ENCODE measurements at regions not wholly inside any gene's neighbourhood (a gene's known extent, or its start where the extent isn't known, plus 50 kb on each side); places are given as distances from the start of the nearest gene placed in this dataset.
"Not testable (repeated sequence)": the region's sequence is repeated elsewhere in the genome, so short reads cannot be mapped to it uniquely, and the experiment has no call there.

- no peak for DNase-seq
These were observed 183.4 kb upstream of the RFC3 start for GRCh38 chr13:33634546-33634982.

- no peak for DNase-seq
These were observed 181.7 kb upstream of the RFC3 start for GRCh38 chr13:33636243-33636642.

GRCh38 chr13:33636955-33637670 is 180.8 kb upstream of the RFC3 start:
- DNase-seq: no peak

GRCh38 chr13:33637978-33638743 is 179.8 kb upstream of the RFC3 start:
- no peak for DNase-seq

- DNase-seq: no peak
These were observed 178.8 kb upstream of the RFC3 start for GRCh38 chr13:33639158-33639557.

- DNase-seq: no peak
These were observed 178.3 kb upstream of the RFC3 start for GRCh38 chr13:33639626-33640080.

GRCh38 chr13:33640832-33641231 is 177.1 kb upstream of the RFC3 start:
- no peak for DNase-seq

GRCh38 chr13:33642374-33643065 is 175.4 kb upstream of the RFC3 start:
- DNase-seq: no peak

- DNase-seq: no peak
These were observed 173.1 kb upstream of the RFC3 start for GRCh38 chr13:33644581-33645543.

- DNase-seq: no peak
These were observed 172.1 kb upstream of the RFC3 start for GRCh38 chr13:33645591-33646554.

- DNase-seq: no peak
These were observed 168.6 kb upstream of the RFC3 start for GRCh38 chr13:33649212-33649878.

GRCh38 chr13:33651766-33652165 is 166.2 kb upstream of the RFC3 start:
- no peak for DNase-seq

GRCh38 chr13:33657274-33657673 is 160.7 kb upstream of the RFC3 start:
- no peak for DNase-seq

GRCh38 chr13:33659466-33659865 is 158.5 kb upstream of the RFC3 start:
- DNase-seq: no peak

- no peak for DNase-seq
These were observed 158.1 kb upstream of the RFC3 start for GRCh38 chr13:33659894-33660293.

GRCh38 chr13:33662392-33662791 is 155.6 kb upstream of the RFC3 start:
- DNase-seq: no peak

- no peak for DNase-seq
These were observed 152.2 kb upstream of the RFC3 start for GRCh38 chr13:33665626-33666175.

- no peak for DNase-seq
These were observed 146.4 kb upstream of the RFC3 start for GRCh38 chr13:33671560-33671959.

GRCh38 chr13:33672022-33672421 is 145.9 kb upstream of the RFC3 start:
- not testable (repeated sequence) for DNase-seq
